Activated T-cell treated with anti-CD3 and anti-CD28 coated beads, Interleukin-2, amount 50 U/mL, for 1 hour (primary cell): ENCODE measurements at regions not wholly inside any gene's neighbourhood (a gene's known extent, or its start where the extent isn't known, plus 50 kb on each side); places are given as distances from the start of the nearest gene placed in this dataset.
A peak's percentile ranks its signal among the peaks of the same experiment; 100 is the strongest.
"Not testable (repeated sequence)": the region's sequence is repeated elsewhere in the genome, so short reads cannot be mapped to it uniquely, and the experiment has no call there.

ENCODE experiments used
- DNase-seq: peaks from one replicate; pipeline ENCODE4 v3.0.0-alpha.2; 2020

DNA sequence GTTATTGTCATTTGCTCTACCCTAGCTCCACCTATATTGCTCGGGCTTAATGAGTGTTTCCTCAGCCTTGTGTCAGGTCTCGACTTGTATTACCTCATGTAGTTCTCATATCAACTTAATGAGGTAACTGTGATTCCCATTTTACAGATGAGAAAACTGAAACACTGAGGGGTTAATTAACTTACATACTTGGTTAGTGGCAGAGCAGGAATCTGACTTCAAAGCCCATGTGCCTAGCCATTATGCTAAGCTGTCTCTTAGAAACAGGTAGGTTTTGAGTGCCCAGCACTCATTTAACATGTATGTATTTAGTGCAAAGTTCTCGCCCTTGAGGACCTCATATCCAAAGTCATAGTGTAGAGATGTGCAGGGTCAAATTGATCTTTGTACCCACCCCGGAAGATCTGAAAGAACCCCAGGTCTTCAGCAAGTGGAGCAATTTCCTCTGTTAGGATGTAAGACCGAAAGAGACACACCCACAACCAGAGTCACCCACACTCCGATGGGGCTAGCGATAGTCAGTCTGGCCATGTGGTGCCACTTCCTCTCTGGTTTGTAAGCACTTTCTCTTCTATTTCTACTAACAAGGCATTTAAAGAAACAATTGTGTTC, 121.0 kb upstream of the SLC39A10 start:
- peak; percentile 49 for DNase-seq

DNA sequence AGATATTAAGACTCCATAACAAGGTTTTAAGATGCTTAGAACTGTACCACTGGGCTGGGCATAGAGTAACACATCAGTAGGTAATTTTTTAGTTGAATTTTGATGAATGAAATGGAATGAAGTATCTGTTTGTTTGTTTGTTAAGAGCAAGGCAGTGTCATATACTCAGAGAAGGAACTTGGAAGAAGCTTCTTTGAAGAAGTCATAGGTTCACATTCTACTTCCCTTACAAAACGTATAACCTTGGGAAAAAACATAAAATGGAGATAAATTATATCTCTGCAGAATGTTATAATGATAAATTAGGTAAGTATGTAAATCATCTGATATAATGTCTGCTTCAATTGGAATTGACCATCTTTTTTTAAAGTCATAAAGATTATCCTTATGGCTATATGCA, 122.1 kb upstream of the SLC39A10 start:
- no peak for DNase-seq

DNA sequence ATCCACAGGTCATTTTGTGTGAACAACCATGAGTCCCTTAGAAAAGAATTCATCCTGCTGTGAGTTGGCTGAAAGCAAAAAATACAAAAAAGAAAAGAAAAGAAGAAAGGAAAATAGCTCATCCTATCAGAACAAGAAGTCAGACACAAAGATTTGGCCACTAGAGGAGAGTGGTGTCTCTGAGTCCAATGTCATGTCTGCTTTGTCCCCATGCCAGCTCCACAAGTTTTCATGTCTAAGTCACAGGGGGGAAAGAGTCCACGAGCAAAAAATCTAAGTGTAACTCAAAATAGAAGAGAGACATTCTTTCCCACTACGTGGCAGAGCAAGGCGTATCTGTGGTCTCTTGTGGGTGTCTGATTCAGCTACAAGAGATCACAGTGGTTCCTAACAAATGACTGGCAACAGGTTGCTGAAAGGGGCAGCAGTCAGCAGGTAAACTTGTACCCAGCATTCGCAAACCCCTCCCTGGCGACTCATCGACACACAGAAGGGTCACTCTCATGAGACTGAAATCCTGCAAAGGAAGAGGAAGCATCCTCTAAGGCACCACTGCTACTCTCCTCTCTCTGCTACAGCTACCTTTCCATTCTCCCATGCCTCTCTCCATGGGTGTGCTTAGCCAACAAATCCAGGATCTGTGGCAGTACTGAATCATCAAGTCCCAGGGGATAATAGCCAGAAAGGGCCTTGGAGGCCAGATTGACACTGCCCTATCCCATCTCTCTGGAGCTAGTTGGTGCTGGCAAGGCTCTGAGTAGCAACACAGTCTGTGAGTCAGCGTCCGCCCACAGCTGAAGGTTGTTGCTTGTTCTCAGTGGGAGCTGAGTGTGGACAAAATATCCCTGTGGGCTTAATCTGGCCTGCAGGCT, 123.0 kb upstream of the SLC39A10 start:
- DNase-seq, result peak; percentile 59

DNA sequence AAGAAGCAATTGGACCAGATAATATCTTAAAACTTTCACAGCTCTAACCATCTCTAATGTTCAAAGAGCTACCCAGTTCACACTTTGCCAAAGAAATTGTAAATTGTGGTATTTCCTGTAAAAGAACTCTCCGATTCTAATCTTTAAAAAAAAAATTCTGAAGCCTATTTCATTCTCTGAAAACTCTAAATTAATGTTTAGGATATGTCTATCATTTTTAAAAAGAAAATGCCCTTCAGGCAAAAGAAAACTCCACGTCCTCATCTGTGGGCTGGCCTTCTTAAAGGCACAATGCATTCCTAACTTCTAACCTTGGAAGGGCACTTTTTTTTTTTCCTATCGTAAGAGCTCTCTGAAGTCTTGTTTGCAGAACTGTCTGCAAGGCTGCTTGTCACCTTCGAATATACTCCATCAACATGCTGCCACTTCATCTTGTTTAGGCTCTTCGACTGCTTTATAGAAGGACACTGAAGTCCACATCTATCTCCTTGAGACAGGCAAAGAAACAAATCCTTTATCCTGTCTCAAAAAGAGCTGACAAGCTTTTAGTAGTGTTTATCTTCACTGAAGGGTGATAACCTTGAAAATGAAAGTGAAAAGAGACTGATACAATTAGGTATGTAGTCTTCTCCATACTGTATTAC, 124.3 kb upstream of the SLC39A10 start:
- DNase-seq, result no peak

DNA sequence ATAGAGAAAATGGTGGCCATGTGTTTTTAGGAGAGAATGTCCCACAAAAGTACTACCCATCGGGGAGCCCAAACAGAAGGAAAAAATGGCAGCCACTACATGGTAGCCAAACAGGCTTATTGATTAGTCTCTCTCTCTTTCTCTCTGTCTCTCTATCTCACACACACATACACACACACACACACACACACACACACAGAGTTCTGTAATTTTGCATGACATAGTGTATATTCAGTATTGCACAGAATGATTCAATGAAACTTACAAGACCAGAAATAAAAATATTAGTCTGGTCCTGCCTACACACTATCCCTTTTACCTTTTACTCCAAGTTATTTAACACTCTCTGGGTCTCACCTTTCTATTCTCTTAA, 124.8 kb upstream of the SLC39A10 start:
- DNase-seq, result no peak

DNA sequence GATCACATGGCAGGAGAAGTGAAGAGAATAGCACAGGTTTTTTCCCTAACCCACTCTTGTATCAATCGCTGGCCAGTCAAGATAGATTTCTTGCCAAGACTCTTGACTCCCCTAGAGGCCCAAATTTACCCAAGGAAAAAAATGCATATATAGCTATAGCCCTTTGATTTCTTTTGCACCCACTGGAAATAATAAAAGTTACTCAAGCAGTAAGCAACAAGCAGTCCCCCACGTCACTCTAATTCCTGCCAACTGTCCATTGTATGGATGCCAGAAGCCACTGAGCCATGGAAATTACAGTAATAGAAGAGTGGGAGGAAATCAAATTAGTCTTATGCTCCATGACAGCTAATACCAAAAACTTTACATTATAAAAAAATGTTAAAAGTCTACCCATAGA, 125.3 kb upstream of the SLC39A10 start:
- no peak for DNase-seq

DNA sequence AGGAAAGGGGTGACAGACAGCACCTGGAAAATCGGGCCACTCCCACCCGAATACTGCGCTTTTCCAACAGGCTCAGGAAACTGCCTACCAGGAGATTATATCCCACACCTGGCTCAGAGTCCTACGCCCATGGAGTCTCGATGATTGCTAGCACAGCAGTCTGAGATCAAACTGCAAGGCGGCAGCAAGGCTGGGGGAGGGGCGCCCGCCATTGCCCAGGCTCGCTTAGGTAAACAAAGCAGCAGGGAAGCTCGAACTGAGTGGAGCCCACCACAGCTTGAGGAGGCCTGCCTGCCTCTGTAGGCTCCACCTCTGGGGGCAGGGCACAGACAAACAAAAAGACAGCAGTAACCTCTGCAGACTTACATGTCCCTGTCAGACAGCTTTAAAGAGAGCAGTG, 133.8 kb upstream of the SLC39A10 start:
- DNase-seq, result not testable (repeated sequence)

DNA sequence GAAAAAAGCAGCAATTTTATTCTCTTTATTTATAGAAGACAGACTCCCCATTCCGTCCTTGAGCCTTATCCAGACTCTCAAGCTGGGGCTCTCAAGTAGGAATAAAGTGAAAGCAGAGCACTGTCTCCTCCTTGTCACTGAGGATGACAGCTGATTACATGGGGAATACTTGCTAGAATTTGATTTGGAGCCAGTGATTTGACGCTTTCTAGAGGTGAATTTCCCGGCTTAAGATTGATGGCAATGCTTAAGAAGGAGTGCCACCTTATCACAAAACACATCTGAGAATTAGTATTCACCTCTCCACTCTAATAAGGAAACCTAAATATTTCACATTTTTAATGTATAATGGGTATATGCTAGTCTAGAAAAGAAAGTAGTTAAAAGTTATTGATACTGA, 135.4 kb upstream of the SLC39A10 start:
- no peak for DNase-seq

DNA sequence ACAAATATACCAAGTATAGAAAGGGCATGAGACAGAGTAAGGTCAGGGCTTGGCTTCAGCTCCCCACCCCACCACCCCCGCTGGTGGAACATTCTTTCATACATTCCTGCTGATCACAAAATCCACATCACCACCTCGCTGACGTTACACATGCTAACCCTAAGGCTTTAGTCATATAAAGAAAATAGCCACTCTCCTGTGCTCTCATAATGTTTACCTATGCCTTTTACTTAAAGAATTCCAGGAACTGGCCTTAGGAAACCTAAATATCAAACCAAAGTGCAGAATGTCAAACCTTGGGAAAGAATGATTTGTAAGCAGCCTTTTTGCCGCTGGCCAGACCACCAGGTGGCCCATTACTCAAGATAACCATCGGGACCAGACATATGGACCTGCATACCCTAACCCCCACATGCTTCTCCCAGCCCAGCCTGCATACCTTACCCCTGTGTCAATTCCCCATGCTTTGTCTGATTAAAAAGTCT, 136.3 kb upstream of the SLC39A10 start:
- DNase-seq, result no peak

DNA sequence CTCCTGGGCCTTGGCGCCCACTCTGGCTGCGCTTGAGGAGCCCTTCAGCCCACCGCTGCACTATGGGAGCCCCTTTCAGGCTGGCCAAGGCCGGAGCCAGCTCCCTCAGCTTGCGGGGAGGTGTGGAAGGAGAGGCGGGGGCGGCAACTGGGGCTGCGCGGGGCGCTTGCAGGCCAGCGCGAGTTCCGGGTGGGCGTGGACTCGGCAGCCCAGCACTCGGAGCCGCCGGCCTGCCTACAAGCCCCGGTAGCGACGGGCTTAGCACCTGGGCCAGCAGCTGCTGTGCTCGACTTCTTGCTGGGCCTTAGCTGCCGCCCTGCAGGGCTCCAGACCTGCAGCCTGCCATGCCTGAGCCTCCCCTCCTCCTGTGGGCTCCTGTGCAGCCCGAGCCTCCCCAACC, 141.5 kb upstream of the SLC39A10 start:
- no peak for DNase-seq

DNA sequence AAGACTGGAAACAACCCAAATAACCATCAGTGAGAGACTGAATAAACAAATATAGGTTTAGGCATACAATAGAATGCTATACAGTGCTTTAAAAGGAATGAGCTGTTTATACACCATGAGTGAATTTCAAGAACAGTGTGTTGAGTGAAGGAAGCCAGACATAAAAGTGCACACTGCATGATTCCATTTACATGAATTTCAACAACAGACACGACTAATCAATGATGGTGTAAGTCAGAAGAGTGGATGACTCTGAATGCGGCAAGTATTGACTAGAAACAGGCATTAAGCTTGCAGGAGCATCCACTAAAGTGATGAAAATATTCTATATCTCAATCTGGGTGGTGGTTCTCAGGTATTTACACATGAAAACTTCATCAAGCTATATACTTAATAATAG, 142.7 kb upstream of the SLC39A10 start:
- DNase-seq, result no peak

DNA sequence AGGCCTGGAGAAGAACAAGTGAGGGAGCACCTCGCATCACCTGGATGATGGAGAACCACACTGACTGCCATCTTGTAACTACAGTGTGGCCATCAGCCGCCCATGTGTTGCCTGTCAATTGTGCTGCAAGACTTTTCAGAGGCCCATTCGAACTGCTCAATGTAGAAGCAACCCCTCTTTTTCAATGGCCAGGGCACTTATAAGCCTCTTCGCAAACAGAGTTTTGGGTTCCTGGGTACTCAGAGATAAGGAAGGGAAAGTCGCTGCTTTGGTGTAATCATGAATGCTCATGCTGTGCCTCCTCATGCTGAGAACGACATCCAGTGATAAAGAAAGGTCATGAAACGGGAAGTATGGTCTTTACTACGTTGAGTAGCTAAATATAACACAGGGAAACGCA, 143.9 kb upstream of the SLC39A10 start:
- DNase-seq, result no peak

DNA sequence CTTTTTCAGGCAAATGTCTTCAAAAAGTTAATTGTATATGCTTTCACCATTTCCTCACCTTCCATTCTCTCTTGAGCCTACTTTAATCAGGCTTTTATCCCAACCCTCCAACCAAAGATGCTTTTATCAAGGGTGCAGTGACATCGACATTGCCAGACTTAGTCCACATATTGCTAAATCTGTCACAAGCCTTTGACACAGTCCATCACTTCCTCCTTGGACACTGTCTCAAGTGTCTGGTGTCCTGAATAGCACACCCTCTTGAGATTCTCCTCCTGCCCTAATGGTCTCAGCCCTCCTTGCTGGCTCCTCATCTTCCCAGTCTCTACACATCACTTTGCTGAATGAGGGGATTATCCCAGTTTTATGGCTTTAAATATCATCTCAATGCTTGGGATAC, 147.5 kb upstream of the SLC39A10 start:
- no peak for DNase-seq

DNA sequence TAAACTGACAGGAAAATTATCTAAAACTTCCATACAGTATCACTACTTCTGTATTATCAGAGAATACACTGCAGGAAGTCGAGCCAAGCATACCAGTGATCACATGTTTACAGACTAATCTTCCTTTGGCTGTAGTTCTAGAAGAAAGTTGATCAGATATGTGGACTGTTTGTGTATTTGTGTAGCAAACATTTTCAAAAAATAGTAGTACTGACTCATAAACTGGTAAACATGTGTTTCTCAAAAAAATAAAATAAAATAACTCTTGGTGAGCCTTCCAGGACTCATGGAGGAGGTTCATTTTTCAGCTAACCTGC, 148.9 kb upstream of the SLC39A10 start:
- DNase-seq, result no peak

DNA sequence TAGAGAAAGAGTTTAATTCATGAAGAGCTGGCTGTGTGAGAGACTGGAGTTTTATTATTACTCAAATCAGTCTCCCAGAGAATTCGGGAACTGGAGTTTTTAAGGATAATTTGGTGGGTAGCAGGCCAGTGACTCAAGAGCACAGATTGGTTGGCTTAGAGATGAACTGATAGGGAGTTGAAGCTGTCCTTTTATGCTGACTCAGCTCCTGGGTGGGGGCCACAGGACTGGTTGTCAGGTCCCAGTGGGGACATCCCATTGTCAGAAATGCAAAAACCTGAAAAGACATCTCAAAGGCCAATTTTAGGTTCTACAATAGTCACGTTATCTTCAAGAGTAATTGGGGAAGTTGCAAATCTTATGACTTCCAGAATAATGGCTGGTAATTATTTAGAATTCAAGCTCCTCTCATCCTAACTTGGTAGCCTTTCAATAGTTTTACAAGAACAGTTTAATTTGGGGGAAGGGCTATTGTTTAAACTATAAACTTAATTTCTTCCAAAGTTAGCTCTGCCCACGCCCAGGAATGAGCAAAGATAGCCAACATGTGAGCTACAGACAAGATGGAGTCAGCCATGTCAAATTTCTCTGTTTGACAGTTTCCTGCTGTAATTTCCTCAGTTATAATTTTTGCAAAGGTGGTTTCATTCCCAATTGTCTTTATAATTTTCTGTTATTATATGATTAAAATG, 149.4 kb upstream of the SLC39A10 start:
- no peak for DNase-seq

DNA sequence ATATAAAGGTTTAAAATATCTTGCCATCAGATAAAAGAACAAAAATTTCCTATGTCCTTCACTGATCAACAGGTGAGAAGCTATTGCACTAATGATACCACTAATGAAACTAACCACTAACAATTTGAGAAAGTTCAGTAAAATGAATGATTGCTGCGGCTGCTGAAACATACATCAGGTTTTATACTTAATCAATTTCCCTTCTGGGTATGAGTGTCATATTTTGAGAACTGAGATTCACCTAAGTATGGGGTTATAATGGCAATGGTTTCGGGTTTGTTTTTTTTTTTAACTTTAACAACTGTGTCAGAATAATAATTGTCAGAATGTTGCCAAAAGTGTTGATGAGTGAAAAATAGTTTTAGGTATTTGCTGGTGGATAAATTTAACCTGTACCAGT, 151.3 kb upstream of the SLC39A10 start:
- DNase-seq, result no peak

DNA sequence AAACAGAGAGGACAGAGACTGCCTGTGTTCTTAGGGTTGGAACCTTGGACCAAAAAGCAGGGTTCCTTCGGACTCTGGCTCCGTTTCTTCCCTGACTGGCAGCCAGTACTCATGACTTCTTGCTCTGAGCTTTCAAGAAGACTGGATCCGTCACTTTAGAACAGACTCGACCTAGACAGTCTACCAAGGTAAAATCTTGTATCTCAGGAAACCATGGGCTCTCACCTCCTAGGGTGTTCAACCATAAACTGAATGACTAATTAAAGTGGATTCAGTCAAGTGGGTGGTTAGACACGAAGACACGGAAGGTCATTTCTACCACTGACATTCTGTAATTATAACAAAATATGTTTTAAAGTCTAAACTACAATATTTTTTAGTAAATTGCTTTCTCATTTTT, 153.8 kb upstream of the SLC39A10 start:
- no peak for DNase-seq

DNA sequence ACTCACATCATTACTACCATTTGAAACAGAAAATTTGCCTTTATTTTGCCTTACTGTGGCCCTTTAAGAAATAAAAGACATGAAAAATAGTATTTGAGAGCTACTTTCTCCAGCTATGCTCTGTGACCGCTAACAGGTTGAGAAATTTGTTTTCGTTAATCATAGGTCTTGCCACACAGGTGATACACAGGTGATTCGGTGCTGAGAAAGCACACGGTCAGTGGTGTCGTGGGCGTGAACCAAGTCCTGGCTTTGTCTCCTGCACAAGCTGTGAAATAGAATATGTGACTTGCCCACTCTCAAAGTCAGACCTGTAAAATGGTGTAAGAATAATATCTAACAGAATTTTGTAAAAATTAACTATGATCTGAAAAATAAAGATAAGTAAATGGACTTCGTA, 155.3 kb upstream of the SLC39A10 start:
- DNase-seq, result no peak

DNA sequence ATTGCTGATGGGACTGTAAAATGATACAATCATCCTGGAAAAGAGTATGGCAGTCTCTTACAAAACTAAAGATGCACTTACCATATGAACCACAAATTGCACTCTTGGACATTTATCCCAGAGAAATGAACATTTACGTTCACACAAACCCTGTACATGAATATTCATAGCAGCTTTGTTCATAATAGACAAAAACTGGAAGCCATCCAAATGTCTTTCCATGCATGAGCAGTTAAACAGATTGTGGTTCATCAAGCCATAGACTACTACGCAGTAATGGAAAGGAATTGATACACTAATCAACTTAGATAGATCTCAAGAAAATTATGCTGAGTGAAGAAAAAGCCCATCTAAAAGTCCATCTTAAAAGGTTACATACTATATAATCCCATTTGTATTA, 156.1 kb upstream of the SLC39A10 start:
- no peak for DNase-seq

DNA sequence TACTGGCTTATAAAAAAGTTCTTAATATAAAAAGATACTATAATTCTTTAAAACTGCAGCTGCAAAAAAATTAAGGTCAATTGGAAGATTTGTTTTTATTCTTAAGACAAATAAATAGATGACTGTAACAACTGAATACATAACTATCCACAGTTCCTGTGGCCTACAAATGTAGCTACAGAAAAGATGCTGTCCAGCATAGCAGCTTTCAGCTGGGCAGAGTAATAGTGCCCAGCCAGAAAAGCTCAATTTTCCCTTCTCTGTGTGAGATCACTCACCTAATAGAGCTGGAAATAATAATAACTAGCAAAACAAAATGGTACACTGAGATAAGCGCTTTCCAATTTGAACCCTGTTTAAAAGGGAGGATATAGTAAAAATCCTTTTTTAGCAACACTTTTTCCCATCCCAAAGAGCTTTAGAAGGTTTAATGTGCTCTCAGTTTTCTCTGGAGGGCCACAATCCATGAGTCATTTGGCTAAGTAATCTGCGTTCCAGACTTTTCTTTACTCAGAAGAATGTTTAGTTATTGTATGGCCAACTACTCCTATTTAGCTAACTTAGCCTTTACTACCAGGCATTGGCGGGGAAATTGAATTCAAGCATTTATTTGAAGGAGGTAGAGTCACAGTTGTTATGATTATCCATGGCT, 158.1 kb upstream of the SLC39A10 start:
- DNase-seq, result no peak

DNA sequence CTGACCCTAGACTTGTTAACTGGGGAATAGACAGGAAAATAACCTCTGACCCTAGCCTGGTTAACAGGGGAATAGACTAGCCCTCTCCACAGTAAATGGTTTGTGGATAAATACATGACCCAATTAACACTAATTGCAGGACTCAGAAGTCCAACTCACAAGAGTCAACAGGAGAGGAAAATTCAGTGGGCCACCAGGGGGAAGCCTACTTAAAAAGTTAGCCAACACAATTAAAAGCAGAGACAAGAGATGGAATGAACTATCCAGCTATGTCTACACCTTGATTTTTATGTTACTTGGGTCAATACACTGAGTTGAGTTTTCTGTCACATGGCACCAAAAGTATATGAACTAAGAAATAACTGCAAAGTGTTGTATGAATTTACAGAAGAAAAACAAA, 158.8 kb upstream of the SLC39A10 start:
- peak; percentile 52 for DNase-seq

DNA sequence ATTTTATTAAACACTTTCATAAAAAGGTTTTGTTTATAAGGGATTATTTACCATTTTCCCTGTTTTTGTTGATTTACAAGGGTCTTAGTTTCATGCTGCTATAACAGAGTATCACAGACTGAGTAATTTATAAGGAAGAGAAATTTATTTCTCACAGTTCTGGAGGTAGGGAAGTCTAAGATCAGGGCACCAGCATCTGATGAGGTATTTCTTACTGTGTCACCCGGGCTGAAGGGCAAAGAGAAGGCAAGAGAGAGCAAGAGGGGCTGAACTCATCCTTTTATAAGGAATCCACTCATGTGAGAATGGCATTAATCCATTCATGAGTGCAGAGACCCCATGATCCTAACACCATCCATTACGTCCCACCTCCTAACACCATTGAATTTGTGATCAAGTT, 160.0 kb upstream of the SLC39A10 start:
- DNase-seq, result no peak

DNA sequence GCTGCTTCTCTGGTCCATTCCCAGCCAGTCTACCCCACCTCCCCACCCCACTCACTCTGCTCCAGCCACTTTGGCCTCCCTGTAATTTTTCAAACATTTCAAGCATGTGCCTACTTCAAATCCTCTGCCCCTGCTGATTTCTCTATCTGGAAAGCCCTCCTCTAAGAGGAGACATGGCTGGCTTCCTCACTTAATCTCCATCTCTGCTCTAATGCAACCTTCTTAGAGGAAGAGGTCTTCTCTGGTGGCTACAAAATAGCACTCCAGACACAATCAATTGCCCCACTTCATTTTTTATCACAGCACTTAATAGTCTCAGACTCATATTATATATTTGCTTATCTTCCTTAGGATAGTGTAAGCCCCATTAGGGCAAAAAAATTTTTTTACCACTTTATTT, 161.1 kb upstream of the SLC39A10 start:
- DNase-seq, result no peak
